Upper lobe of right lung (tissue), 1 donor: ENCODE measurements at regions not wholly inside any gene's neighbourhood (a gene's known extent, or its start where the extent isn't known, plus 50 kb on each side); places are given as distances from the start of the nearest gene placed in this dataset.
"Not testable (repeated sequence)": the region's sequence is repeated elsewhere in the genome, so short reads cannot be mapped to it uniquely, and the experiment has no call there.

Experiments
- ATAC-seq: fragments of 200-7000 bp; cut with Tn5 transposase; one replicate; pipeline ENCODE4 v1.9.1; 2020; ENCODE audit warnings: mild to moderate bottlenecking, moderate library complexity
- DNase-seq: peaks from one replicate; pipeline ENCODE4 v3.0.0-alpha.2; 2020
- H3K27ac ChIP-seq: fragments of 200-600 bp; one replicate; pipeline ENCODE4 v1.8.0; 2022
- H3K27me3 ChIP-seq: fragments of 200-600 bp; one replicate; pipeline ENCODE4 v1.8.0; 2022; ENCODE audit warnings: mild to moderate bottlenecking
- H3K36me3 ChIP-seq: fragments of 200-600 bp; one replicate; pipeline ENCODE4 v1.8.0; 2022
- H3K4me1 ChIP-seq: fragments of 200-600 bp; one replicate; pipeline ENCODE4 v1.8.0; 2022
- H3K4me3 ChIP-seq: fragments of 200-600 bp; one replicate; pipeline ENCODE4 v1.8.0; 2022; ENCODE audit warnings: mild to moderate bottlenecking
- H3K9me3 ChIP-seq: fragments of 200-600 bp; one replicate; pipeline ENCODE4 v1.8.0; 2022
- intact Hi-C: fragments of 100-400 bp; cut with DNase I; formaldehyde crosslinking; loops from one replicate; pipeline ENCODE4 v1.11.0; 2022
- TF ChIP-seq, protein P1 (sequence below): fragments of 200-600 bp; IDR thresholded peaks from one replicate; pipeline ENCODE4 v1.8.0; 2022; ENCODE audit warnings: antibody characterized with exemption
- donor health status: DM: no; HTN: yes; CAD: no; lungs with severe emphysema.

DNA sequence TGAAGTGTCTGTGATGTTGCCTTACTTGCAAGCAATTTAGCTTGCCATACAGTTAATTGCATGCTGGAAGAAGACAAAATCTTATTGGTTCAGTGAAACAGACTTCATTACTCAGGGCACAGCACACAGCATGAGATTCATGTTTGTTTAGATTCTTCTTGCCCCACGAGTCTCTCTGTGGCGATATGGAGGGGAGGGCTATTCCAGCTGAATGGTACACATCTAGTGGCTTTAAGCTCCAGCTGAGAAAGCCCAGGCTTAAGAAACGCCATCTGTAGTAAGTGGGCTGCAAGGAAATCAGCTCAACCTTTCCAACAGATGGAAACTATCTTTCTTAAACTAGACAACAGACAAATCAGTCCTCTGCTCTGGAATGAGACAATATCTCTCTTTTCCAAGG lies 1022.0 kb downstream of the NCAM2 start:
- H3K9me3 ChIP-seq, result peaks cover 4% of the 10 kb centered on the region
- ATAC-seq (no peak), DNase-seq (no peak)
- H3K4me1 ChIP-seq, result no peaks in the 10 kb centered on the region
- no peaks in the 10 kb centered on the region for H3K27me3 ChIP-seq
- intact Hi-C loops, result no loop called here
- no peaks in the 10 kb centered on the region for H3K36me3 ChIP-seq
- no peak overlapping the region for H3K27ac ChIP-seq
- H3K4me3 ChIP-seq, result no peak overlapping the region
- TF ChIP-seq, protein P1, sequence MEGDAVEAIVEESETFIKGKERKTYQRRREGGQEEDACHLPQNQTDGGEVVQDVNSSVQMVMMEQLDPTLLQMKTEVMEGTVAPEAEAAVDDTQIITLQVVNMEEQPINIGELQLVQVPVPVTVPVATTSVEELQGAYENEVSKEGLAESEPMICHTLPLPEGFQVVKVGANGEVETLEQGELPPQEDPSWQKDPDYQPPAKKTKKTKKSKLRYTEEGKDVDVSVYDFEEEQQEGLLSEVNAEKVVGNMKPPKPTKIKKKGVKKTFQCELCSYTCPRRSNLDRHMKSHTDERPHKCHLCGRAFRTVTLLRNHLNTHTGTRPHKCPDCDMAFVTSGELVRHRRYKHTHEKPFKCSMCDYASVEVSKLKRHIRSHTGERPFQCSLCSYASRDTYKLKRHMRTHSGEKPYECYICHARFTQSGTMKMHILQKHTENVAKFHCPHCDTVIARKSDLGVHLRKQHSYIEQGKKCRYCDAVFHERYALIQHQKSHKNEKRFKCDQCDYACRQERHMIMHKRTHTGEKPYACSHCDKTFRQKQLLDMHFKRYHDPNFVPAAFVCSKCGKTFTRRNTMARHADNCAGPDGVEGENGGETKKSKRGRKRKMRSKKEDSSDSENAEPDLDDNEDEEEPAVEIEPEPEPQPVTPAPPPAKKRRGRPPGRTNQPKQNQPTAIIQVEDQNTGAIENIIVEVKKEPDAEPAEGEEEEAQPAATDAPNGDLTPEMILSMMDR, result no peak

DNA sequence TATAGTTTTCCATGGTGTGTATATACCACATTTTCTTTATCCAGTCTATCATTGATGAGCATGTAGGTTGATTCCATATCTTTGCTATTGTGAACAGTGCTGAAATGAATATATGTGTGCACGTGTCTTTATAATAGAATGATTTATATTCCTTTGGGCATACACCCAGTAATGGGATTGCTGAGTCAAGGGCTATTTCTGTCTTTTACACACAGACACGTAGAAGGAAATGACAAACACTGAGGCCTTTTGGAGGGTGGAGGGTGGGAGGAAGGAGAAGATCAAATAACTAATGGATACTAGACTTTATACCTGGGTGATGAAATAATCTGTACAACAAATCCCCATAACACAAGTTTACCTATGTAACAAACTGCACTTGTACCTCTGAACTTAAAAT lies 1025.7 kb downstream of the NCAM2 start:
- ATAC-seq, H3K4me3 ChIP-seq, H3K4me1 ChIP-seq, H3K27me3 ChIP-seq, H3K36me3 ChIP-seq, H3K9me3 ChIP-seq, intact Hi-C loops, H3K27ac ChIP-seq, DNase-seq: not testable (repeated sequence)

DNA sequence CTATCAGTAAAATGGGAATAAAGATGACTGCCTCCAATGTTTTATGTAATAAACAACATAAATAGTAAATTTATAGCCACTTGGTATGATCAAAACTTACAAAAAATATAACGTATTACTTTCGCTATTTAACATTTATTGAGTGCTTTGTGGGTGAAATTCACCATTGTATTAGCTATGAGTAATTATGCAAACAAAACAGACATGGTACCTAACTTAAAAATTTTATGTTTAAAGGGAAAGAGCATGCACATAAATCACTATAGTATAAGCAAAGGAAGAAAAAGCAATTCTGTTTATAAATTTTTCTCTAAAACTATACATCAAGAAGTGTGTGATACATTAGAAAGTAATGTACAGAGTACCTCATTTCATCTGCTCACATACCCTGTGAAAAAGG lies 1046.2 kb downstream of the NCAM2 start:
- Histone ChIP-seq H3K9me3 (no peaks in the 10 kb centered on the region), H3K27me3 (no peaks in the 10 kb centered on the region), H3K36me3 (no peaks in the 10 kb centered on the region), H3K4me3 (no peak overlapping the region), H3K4me1 (no peaks in the 10 kb centered on the region), H3K27ac (no peak overlapping the region)
- ATAC-seq, result no peak
- TF ChIP-seq, protein P1, result no peak
- DNase-seq, result no peak
- intact Hi-C loops, result no loop called here

DNA sequence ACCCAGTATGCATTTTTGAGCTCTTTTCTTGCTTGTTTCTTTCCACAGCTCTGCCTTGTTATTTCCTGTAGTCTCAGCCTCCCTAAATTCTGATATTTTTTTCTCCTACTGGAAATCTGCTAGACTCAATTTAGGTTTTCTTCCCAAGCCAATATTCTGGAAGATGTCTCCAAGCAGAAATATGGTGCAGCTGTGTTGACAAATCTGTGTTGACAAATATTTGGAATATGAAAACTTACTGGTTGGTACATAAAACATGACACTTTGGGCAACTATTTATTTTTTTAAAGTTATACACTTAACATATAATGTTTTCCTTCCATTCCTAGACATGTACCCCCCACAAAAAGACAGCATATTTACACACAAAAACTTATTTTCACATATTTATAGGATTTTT lies 1048.4 kb downstream of the NCAM2 start:
- ATAC-seq (no peak), DNase-seq (no peak)
- Histone ChIP-seq H3K4me3 (no peak overlapping the region), H3K36me3 (no peaks in the 10 kb centered on the region), H3K27me3 (no peaks in the 10 kb centered on the region), H3K4me1 (no peaks in the 10 kb centered on the region), H3K9me3 (no peaks in the 10 kb centered on the region), H3K27ac (no peak overlapping the region)
- TF ChIP-seq, protein P1, result no peak
- intact Hi-C loops, result no loop called here

DNA sequence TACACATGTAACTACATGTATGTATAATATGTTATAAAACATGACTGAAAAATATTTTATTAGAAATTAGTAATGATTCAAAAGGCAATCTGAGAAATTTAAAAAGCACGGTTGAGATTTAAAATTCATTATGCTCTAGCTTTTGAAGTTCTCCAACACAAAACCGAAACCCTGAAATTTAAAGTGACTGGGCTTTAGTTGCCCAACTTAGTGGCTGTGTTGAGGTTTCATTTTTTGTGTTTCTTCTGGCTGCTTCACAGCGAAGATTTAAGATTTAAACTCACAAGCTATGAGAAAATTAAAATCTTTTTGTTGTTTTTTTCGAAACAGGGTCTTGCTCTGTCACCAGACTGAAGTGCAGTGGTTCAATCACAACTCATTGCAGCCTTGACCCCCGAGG lies 1058.7 kb downstream of the NCAM2 start:
- TF ChIP-seq, protein P1, result no peak
- ATAC-seq, result no peak
- DNase-seq, result no peak
- no peak overlapping the region for H3K27ac ChIP-seq
- H3K27me3 ChIP-seq, result no peaks in the 10 kb centered on the region
- H3K4me3 ChIP-seq, result no peak overlapping the region
- no peaks in the 10 kb centered on the region for H3K4me1 ChIP-seq
- H3K36me3 ChIP-seq, result no peaks in the 10 kb centered on the region
- intact Hi-C loops, result no loop called here
- H3K9me3 ChIP-seq, result no peaks in the 10 kb centered on the region

DNA sequence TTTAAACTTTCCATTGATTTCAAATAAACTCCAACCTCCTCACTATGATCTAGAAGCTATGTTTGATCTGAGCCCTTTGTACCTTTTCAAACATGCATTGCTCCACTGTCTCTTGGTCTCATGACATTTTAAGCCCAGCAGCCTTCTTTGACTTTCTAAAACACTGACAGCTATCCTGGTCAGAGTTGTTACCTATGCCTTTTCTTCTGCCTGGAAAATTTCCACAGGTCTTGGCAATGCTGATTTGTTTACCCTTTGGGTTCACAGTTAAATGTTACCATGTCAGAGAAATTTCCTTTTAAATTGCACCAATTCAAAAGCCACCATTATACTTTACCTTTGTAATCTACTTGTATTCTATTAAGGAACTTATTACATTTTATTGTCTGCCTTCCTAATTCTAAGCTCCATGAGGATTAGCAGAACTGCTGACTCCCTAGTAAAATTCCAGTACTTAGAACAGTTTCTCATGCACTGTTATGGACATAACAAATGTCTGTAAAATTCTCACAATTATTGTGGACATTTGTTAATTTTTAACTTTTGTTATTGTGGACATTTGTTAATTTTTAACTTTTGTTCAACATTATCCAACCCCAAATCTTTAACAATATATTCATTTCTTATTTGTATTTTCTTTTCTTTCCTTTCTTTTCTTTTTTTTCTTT lies 1064.4 kb downstream of the NCAM2 start:
- no peaks in the 10 kb centered on the region for H3K4me1 ChIP-seq
- H3K36me3 ChIP-seq, result no peaks in the 10 kb centered on the region
- TF ChIP-seq, protein P1, result no peak
- intact Hi-C loops, result no loop called here
- DNase-seq (no peak), ATAC-seq (no peak)
- H3K4me3 ChIP-seq, result no peak overlapping the region
- no peak overlapping the region for H3K27ac ChIP-seq
- H3K27me3 ChIP-seq, result no peaks in the 10 kb centered on the region
- H3K9me3 ChIP-seq, result no peaks in the 10 kb centered on the region
